ENCODE measurements at regions not wholly inside any gene's neighbourhood (a gene's known extent, or its start where the extent isn't known, plus 50 kb on each side); places are given as distances from the start of the nearest gene placed in this dataset.

DNA sequence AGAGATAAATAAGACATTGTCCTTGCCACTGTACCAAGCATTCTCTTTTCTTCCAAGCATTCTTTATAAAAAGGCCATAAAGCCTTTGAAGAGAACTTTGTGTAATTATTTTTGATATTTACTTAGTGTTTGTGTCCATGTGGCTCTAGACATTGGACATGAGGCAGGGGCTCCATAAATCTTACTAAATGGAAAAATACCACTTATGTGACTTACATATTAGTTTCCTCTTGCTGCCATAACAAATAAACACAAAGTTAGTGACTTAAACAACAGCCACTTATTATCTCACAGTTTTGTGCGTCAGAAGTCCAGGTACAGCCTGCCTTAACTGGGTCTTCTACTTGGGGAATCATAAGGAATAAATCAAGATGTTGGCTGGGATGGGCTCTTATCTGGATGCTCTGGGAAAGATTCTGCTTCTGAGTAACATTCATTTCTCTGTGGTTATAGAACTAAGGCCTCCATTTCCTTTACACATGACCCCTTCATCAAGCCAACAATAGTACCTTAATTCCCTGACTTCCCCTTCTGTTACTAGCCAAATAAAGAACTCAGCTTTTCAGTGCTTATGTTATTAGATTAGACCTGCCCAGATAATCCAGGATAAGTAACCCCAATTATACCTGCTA, 59.9 kb upstream of the COL8A1 start:
- peaks cover 10% of the 10 kb centered on the region for H3K4me1 ChIP-seq (ENCODE audit: insufficient read depth, low read length)
- H3K36me3 ChIP-seq (ENCODE audit: insufficient read depth, low read length) = no peaks in the 10 kb centered on the region
- no peaks in the 10 kb centered on the region for H3K79me2 ChIP-seq (ENCODE audit: insufficient read depth, low read length)
- Mint-ChIP-seq H3K4me1 (ENCODE audit: low read depth, unreplicated experiment) (peaks cover 32% of the 10 kb centered on the region), H3K36me3 (ENCODE audit: low read depth, unreplicated experiment) (no peaks in the 10 kb centered on the region), H3K9me3 (ENCODE audit: unreplicated experiment) (no peaks in the 10 kb centered on the region), H3K27ac (ENCODE audit: unreplicated experiment) (peak overlapping the region; percentile 75), H3K27me3 (ENCODE audit: low read depth, unreplicated experiment) (no peaks in the 10 kb centered on the region), H3K4me3 (ENCODE audit: unreplicated experiment) (no peak overlapping the region)
- no peaks in the 10 kb centered on the region for H4K20me1 ChIP-seq (ENCODE audit: insufficient read depth, low read length)
- no peak for FAIRE-seq
- no peaks in the 10 kb centered on the region for H3K27me3 ChIP-seq (ENCODE audit: insufficient read depth, low read length)
- no peak overlapping the region for H3K9ac ChIP-seq (ENCODE audit: low read length)
- peak overlapping the region; percentile 59 for H3K27ac ChIP-seq (ENCODE audit: low read depth, low read length)
- H2AFZ ChIP-seq (ENCODE audit: low read depth, low read length) = no peak overlapping the region
- H3K4me2 ChIP-seq (ENCODE audit: low read length) = peak overlapping the region; percentile 61
- TF ChIP-seq, protein P1, sequence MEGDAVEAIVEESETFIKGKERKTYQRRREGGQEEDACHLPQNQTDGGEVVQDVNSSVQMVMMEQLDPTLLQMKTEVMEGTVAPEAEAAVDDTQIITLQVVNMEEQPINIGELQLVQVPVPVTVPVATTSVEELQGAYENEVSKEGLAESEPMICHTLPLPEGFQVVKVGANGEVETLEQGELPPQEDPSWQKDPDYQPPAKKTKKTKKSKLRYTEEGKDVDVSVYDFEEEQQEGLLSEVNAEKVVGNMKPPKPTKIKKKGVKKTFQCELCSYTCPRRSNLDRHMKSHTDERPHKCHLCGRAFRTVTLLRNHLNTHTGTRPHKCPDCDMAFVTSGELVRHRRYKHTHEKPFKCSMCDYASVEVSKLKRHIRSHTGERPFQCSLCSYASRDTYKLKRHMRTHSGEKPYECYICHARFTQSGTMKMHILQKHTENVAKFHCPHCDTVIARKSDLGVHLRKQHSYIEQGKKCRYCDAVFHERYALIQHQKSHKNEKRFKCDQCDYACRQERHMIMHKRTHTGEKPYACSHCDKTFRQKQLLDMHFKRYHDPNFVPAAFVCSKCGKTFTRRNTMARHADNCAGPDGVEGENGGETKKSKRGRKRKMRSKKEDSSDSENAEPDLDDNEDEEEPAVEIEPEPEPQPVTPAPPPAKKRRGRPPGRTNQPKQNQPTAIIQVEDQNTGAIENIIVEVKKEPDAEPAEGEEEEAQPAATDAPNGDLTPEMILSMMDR (IDR thresholded peaks at IDR 0.05; ENCODE audit: insufficient read depth, low read depth, low read length) = no peak
- TF ChIP-seq EZH2 (IDR thresholded peaks at IDR 0.05; ENCODE audit: insufficient read depth, low read length) = no peak
- DNase-seq (ENCODE audit: low read depth) = peak; percentile 79
- no peak overlapping the region for H3K4me3 ChIP-seq (ENCODE audit: insufficient read depth, low read depth, low read length)
- no peaks in the 10 kb centered on the region for H3K9me3 ChIP-seq (ENCODE audit: insufficient read depth, low read depth, low read length)

DNA sequence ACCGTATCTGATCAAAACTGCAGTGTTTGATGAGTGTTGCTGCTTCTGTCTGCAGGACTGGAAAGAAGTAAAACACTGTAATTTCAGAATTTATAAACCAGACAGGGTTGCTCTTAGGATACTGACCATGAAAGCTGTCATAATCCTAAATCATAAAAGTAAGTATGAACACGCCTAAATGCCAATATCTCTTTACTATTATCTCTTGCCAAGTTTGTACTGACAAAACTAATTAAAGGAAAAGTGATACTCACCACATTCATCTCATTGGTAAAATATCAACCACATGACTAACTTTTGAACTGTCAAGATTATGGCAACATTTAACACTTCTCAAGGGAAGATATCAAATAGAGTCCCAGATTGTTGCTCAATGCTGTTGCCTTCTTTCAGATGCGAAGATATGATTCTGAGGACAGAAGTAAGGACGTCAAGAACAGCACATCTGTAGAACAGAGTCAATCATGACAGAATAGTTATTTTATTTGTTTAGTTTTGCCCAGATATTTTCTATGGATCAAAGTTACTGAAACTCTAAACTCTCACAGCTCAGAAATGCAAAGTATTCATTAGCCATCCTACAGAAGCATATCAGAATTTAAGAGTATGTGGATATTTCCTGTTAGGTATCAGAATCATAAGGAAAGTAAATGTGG, 61.4 kb upstream of the COL8A1 start:
- peak; percentile 63 for FAIRE-seq
- H3K4me2 ChIP-seq (ENCODE audit: low read length) = peak overlapping the region; percentile 10

More for the DNA sequence above, 61.4 kb upstream of the COL8A1 start:
- H3K36me3 Mint-ChIP-seq (ENCODE audit: low read depth, unreplicated experiment) = no peaks in the 10 kb centered on the region
- no peak overlapping the region for H3K27ac Mint-ChIP-seq (ENCODE audit: unreplicated experiment)
- Histone ChIP-seq H3K36me3 (ENCODE audit: insufficient read depth, low read length) (no peaks in the 10 kb centered on the region), H2AFZ (ENCODE audit: low read depth, low read length) (no peak overlapping the region), H3K27ac (ENCODE audit: low read depth, low read length) (no peak overlapping the region), H3K4me1 (ENCODE audit: insufficient read depth, low read length) (peaks cover 10% of the 10 kb centered on the region), H3K9me3 (ENCODE audit: insufficient read depth, low read depth, low read length) (no peaks in the 10 kb centered on the region), H3K4me3 (ENCODE audit: insufficient read depth, low read depth, low read length) (no peak overlapping the region), H3K79me2 (ENCODE audit: insufficient read depth, low read length) (no peaks in the 10 kb centered on the region), H3K9ac (ENCODE audit: low read length) (no peak overlapping the region), H4K20me1 (ENCODE audit: insufficient read depth, low read length) (no peaks in the 10 kb centered on the region), H3K27me3 (ENCODE audit: insufficient read depth, low read length) (no peaks in the 10 kb centered on the region)
- TF ChIP-seq, protein P1 (IDR thresholded peaks at IDR 0.05; ENCODE audit: insufficient read depth, low read depth, low read length) = no peak
- TF ChIP-seq EZH2 (IDR thresholded peaks at IDR 0.05; ENCODE audit: insufficient read depth, low read length) = no peak
- H3K9me3 Mint-ChIP-seq (ENCODE audit: unreplicated experiment) = no peaks in the 10 kb centered on the region
- H3K4me1 Mint-ChIP-seq (ENCODE audit: low read depth, unreplicated experiment) = peaks cover 32% of the 10 kb centered on the region
- no peak overlapping the region for H3K4me3 Mint-ChIP-seq (ENCODE audit: unreplicated experiment)
- no peaks in the 10 kb centered on the region for H3K27me3 Mint-ChIP-seq (ENCODE audit: low read depth, unreplicated experiment)
- DNase-seq (ENCODE audit: low read depth) = peak; percentile 30
